HG03196 (cell line): ENCODE measurements at regions not wholly inside any gene's neighbourhood (a gene's known extent, or its start where the extent isn't known, plus 50 kb on each side); places are given as distances from the start of the nearest gene placed in this dataset.
A peak's percentile ranks its signal among the peaks of the same experiment; 100 is the strongest.

Source experiments
- ATAC-seq: cut with Tn5 transposase; IDR thresholded peaks from one replicate; pipeline ENCODE4 v1.9.1; 2021; ENCODE audit not compliant: unreplicated experiment

DNA sequence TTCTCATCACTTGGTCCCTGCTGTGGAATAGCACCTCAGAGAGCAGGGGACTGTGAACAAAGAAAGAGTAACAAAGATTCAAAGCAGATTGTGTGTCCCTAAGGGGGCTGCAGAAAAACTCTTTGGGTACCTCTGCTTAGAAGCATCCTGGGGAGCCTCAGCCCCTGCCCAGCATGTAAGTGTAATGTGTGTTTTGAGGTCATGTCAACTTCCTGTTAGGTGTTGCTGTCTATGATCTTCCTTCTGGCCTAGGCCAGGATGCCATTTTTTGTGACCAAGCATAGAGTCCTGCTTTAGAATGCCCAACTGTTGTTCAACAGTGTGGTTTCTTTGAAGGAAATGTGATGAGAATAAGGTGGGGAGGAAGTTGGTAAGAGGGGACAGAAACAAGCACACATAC lies 77.1 kb upstream of the BCL6 start:
- no peak for ATAC-seq

DNA sequence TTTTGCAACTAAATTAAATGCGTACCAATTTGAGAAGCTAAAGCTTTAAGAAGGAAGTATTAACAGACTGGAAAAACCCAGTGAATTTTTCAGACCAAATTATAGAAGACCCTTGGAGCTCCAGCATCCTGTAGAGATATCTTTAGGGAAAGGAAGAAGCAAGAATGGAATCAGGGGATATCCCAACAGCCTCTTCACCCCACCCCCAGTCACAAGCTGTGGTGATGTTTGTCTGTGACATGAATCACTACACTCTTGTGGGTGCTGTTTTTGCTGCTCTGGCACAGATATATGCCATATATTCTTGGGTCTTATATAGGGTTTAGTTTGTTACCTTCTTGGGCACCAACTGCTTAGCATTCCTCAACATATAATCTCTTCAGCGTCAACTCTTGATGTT lies 78.5 kb upstream of the BCL6 start:
- no peak for ATAC-seq

DNA sequence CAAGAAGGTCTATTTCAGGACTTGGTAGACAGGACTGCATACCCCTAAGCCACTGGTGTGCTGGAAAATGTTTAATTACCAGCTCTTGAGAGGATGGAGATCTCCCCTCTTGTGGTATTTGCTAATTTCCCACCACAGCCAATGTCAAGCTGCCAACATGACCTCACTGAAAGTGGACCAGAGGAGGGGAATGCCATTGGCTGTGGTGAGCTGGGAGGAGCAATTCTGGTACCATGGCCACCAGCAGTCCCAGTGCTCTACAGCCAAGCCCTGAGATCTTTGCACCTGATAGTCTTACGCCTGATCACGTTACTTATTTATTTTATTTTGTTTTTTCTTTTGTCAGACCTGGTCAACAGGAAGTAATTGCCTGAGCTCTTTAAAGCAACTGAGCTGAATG lies 82.5 kb upstream of the BCL6 start:
- no peak for ATAC-seq

DNA sequence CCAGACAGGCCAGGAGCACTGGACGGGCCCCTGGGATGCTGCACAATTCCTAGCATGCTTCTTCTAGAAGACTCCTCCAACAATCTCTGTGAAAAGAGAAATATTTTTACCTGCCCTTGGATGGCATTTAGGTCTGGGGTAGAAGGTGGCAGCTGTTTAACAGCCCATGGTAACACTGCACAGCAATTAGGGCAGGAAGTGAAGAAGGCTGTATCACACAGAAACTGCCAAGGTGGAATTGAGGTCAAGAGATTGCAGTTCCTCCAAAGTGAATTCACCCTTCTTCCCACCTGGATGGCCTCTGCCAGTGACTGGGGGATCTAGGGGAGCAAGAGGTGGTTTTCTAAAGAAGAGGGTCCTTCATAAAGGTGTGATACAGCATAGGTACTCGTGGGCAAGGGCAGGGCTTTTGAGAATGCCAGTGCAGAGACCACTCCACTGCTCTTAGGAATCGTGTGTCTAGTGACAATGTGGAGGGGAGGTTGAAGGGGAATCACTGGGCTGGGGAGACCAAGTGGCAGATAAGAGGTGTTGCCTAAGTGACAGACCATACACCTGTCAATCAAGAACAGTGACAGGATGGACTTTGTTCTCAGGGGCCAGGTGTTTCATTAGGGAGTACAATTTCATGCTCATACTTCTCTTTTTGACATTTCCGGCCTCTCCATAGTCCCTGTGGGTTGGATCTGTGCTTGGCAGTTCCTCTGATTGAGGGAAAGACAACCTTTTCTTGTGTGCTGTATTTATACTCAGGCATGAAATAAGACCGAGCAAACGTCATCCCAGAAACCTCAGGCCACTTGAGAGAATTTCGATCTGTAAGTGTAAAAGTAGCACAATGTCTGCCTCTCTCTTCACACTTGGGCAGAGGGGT lies 83.5 kb upstream of the BCL6 start:
- peak; percentile 65 for ATAC-seq

DNA sequence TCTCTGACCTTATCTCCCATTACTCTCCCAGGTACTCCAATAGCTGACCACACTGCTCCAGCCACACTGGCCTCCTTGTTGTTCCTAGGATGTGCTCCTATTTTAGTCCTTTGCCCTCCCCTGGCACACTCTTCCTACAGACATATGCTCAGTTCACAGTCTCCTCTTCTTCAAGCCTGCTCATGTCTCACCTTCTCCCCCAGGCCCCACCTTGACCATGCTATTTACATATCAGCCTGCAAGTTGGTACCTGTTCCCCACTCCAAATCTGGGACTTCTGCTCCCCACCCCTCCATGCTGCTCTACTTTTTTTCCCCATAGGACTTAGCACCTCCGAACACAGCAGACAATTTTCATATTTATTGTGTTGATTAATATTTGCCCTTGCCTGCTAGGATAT lies 84.9 kb upstream of the BCL6 start:
- ATAC-seq: no peak

DNA sequence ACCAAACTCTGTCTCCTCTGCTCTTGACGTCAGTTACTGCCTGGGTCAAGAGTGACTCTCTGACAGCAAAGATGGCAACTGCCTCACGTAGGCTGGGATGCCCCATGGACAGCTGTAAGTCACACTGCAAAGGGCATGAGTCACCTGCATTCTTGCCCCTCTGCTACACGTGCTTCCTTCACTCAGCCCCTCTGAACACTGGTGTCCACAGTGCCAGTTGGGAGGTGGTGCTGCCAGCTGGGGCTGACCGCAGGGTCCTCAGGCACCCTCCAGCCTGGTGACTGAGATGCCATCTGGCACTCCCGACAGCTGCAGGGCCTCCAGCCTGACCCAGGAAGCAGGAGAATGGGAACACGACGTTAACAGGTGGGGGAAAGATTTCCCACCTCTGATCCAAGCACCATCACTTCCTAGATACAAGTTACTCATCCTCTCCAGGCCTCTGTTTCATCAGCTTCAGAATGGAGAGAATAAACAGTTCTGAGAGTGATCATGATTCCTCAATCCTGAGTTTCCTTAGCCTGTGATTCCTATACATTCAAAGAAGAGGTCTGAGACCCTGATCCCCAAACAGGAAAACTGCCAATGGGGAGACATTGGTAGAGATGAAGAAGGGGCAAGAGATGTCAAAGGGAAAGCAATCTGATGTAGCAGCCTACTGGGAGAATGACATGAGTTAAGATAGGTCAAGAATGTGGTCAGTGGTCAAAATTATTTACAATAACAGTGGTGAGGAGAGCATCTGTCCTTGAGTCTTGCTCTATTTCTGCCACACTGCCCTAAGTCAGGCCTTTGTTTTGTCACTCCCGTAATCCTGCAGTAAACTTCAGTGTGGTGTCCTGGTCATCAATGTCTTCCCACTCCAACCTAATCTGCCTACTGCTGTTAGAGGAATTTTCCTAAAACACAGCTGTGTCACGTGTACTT lies 86.1 kb upstream of the BCL6 start:
- ATAC-seq: no peak

DNA sequence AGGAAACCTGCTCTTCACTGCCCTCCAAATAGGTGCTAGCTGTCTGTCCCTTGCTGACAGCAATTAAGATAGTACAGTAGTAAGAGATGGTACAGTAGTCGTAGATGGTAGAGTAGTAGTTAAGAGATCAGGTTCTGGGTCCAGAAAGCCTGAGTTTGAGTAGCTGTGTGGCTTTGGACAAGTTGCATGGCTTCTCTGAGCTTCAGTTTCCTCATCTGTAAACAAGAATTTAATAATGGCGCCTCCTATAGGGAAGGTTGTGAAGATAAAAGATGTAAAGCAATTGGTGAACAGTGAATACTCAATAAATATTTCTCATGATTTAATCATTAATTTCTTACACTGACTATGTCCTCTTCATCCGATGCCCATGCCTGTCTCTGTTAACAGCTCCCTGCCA lies 86.9 kb upstream of the BCL6 start:
- ATAC-seq: no peak

DNA sequence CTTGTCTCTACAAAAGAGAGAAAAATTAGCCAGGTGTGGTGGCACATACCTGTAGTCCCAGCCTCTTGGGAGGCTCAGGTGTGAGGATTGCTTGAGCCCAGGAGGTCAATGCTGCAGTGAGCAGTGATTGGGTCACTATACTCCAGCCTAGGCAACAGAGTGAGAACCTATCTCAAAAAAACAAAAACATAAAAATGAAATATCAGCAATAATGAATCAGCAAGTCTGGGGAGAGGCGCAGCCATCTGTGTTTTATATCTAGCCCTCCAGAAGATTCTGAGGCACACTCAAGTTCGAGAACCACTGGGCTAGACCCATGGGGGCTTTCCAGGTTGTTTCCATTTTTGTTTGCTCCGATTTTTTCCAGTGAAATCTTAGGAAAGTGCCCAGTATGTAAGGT lies 88.1 kb upstream of the BCL6 start:
- ATAC-seq: no peak

DNA sequence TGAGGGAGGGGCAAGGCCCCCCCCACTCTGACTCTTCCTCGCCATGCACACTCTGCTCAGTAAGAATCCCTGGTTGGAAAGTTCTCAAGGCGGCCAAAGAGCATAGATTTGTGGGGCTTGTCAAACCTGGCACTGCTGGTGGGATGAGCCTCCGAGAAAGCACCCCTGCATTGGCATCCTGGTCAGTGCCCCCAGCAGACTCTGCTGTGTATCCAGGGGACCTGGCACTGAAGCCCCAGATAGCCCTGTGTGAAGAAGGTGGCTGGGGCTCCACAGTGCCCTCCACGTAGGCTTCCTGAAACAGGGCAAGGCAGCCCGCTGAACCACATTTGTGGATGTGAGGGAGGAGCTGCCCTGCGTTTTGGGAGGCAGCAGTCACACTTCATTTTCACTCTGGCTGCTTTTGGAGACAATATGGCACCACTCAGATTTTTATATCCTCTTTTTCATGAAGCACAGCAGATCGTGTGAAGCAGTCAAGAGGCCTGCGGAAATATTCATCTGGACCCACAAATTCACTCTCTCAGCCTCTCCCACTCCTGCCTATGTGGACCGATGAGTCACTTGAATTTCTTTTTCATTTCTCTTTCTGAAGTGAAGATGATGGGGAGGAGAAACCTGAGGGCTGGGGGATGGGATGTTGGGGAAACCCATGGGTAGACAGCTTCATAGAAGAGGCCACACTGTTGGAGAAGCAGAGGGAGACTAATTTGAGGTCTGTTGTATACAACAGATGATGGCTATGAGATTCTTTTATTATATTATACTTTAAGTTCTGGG lies 88.7 kb upstream of the BCL6 start:
- ATAC-seq: no peak

DNA sequence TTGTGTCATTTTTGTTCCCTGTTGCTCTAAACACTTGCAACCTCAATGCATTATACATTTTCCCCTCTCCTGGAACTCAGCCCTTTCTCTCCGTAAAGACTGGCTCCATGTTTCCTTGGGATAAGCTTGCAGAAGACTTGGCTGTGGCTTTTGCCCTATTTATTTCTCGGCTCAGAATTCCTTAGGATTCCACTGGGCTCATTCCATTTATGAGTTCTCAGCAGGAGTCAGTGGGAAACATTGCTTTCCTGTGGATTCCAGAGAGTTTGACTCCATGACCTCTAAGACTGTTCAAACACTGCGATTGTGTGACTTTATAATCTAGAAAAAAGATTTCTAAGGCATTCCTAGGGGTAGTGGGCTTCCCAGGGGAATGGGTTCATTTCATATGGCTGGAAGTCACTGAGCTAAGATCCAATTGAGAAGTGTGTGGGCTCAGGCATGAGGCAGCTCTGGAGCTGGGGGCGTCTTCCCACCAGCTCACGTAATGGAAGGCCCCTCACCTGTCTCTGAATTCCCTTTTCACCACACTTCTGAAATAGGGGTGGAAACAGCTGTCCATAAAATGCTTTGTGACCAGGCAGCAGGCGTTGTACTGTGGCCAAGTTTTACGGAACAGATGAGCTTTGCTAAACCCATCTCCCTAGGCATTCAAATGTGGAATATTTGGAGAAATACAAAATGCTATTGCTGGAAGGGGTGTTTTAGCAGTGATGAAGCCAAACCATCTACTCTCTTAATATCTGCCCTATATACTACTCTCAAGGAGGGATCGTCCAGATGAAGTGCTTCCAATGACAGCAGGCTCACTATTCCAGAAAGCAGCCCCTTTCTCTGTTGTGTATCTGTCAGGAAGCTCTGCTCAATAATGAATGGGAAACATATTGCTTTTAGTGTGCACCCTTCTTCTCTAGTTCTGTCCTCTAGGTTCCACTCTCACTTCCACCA lies 91.8 kb upstream of the BCL6 start:
- no peak for ATAC-seq

DNA sequence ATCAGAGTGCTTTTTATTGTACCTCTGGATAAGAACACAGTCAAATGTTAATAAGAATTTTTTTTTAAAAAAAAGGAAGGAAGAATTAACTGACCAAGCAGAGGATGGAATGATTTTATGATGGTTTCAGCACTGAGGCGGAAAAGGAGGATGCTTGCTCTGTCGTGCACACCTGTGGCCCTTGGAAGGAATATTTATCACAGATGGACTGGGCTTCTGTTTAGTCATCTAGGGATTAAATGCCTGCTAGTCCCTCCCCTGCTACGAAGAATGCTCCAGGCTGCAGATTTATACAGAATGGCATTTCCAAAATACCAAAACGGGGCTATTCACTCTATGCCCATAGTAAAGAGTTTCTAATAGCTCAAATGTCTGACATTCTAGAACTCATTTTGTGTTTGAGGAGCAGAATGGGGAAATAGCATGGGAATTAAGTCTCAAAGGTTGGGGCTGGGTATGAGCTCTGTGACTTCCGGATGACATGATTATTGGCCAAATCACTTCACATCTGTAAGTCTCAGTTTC lies 92.8 kb upstream of the BCL6 start:
- no peak for ATAC-seq

DNA sequence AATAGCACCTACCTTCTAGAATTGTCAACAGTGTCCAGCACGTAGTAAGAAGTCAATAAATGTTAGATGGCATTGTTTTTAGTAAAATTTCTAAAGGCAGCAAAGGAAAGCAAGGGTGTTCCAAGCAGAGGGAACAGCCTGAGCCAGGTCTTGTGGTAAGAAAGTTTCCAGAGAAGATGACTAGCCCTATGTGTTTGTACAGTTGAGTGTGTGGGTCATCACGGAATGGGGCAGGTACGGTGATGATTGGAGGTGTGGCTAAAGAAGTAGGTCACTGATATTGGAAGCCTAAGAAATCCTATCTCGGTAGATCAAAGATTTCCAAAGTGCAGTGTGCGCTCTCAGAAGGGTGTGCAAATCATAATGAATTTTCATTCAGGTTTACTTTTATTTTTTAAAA lies 94.2 kb upstream of the BCL6 start:
- ATAC-seq: no peak

DNA sequence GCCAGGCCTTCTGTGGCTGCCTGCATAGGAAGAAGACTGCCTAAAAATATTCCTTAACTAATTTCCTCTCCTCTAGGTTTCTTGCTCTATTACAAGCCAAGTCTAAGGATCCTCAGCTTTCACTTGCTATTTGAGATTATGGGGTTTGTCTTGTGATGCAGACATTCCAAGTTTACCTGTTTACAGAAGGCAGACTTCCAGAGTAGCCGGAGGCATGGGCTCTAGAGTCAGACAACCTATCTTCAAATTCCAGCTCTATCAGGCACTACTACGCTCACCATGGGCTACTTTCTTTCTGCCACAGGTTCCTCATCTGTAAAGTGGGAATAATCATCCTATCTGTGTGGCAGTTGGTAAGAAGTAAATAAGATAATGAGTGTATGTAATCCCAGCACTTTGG lies 95.6 kb upstream of the BCL6 start:
- ATAC-seq: no peak

DNA sequence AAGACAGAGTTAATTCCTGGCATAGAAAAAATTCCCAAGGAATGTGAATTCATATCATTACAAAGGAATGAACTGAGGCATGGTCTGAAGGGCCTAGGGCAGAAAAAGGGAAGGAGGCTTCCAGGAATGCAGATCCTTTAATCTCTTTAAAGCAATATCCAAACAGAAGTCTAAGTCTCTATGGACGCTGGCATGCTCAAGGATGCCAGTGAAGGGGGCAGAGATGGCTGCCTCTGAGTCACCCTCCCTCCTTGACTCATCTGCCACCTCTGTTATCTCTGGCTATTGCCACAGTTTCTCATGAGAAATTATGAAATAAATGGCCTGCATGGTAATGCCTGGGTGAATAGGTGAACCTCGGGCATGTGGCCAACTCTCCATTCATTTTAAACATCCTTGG lies 96.3 kb upstream of the BCL6 start:
- no peak for ATAC-seq

DNA sequence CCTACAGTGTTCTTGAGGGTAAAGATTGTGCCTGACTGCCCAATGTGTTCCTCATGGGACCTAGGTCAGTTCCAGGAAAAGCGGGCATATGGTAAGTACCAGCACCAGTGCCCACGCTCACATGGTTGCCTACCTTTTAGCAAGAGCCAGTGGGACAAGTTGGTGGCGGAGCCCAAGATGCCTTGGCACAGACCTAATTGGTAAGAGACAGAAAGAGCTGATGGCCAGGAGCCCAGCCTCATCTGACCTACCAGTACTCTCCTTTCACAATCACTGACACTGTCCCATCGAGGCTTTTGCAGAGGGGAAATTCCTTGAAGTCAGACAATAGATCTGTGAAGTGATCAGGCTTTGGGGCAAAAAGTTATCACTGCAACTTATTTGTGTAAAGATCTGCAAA lies 98.4 kb upstream of the BCL6 start:
- no peak for ATAC-seq

DNA sequence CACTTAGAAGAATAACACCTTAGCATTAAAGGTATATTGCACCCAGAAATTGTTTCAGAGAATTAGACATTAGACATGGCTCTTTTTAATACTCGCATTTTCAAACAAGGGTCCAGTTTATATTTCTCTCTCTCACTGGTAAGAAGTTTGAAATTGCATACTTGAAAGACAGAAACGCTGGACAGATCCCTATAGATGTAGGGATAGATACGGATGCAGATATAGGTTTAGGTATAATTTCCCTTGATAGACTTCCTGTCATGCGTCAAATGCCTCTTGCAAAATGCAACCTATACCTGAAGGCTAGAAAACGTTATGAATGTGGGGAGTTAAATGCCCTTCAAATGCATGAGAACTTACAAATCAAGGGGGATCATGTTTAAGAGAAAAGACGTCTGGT lies 99.4 kb upstream of the BCL6 start:
- ATAC-seq: no peak

DNA sequence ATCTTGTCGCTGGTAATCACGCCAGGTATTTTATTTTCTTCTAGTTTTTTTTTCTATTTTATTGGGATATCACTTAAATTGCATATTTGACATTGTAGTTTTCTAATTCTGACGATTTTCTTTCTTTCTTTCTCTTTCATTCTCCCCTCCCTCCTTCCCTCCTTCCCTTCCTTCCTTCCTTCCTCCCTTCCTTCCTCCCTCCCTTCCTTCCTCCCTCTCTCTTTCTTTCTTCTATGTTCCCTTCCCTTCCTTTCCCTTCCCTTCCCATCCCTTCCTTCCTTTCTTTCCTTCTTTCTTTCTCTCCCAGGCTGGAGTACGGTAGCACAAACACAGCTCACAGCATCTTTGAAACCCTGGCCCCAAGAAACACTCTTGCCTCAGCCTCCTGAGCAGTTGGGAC lies 100.6 kb upstream of the BCL6 start:
- no peak for ATAC-seq

DNA sequence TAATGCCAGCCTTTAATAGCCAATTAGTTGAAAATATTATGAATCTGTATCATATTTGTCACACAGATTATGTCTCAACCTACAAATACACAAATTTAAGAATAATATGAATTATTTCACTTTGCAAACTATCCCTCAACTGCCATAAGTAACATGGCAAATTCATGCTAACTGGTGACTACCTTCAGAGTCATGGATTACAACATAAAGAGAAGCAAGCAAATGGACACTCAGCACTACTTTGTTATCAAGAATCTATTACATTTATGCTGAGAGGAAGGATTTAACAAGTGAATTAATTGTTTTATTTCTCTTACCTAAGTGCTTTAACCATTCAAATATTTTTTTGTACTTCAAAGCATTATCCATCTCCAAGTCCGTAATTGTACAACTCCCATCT lies 103.1 kb upstream of the BCL6 start:
- no peak for ATAC-seq

DNA sequence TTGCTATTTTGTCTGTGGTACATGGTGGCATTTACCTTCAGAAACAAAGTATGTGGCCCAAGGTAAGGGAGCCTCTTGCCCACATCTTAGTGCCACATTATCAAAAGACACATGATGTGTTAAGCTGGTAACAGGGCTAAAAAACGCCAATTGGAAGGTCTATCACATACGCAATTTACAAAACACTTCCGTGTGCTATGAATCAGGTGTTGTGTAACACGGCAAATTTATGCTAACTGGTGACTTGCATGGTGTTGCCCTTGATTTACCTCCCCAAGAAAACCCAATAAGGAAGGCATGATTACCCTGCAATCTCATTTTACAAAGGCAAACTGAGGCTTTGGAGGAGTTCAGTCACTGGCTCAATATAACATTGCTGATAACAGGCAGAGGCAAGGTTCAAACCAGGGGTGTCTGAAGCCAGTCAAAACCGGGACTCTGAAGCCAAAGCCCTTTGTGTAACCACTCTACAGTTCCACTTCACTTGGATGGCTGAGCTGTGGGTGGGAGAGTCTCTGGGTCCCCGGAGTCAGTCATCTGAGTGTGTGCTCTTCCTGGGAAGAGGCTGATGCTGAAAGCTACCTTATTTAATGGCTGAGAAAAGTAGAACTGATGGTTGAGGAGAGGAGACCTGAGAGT lies 103.9 kb upstream of the BCL6 start:
- no peak for ATAC-seq
